ENCODE measurements at regions not wholly inside any gene's neighbourhood (a gene's known extent, or its start where the extent isn't known, plus 50 kb on each side); places are given as distances from the start of the nearest gene placed in this dataset.

- no peak overlapping the region for H3K4me2 ChIP-seq (ENCODE audit: control insufficient read depth, extremely low read depth, insufficient read depth, low read depth, low read length)
- no peaks in the 10 kb centered on the region for H3K9me1 ChIP-seq (ENCODE audit: control insufficient read depth, extremely low read depth, insufficient read depth, low read length)
- no peak for TF ChIP-seq EZH2 (IDR thresholded peaks at IDR 0.05; ENCODE audit: low read length)
- TF ChIP-seq CTCF (optimal IDR thresholded peaks at IDR 0.05 in 1 of 3, IDR thresholded peaks at IDR 0.05 in 1 of 3, conservative IDR thresholded peaks at IDR 0.05 in 1 of 3; ENCODE audit: extremely low read depth in 1 of 3, insufficient read depth in 2 of 3, low read length in 3 of 3), result no peak
- H3K36me3 ChIP-seq (ENCODE audit: control insufficient read depth in 2 of 2, extremely low read depth in 1 of 2, insufficient read depth in 2 of 2, low read length in 2 of 2), result no peaks in the 10 kb centered on the region
- FAIRE-seq, result no peak
- H4K20me1 ChIP-seq (ENCODE audit: control insufficient read depth, extremely low read depth, insufficient read depth, low read length), result no peaks in the 10 kb centered on the region
- no peaks in the 10 kb centered on the region for H3K79me2 ChIP-seq (ENCODE audit: control insufficient read depth, insufficient read depth, low read length)
- no peaks in the 10 kb centered on the region for H3K27me3 ChIP-seq (ENCODE audit: control insufficient read depth, extremely low read depth, insufficient read depth, low read length)
- no peak overlapping the region for H3K9ac ChIP-seq (ENCODE audit: control insufficient read depth, extremely low read depth, insufficient read depth, low read length)
- no peaks in the 10 kb centered on the region for H3K9me3 ChIP-seq (ENCODE audit: control insufficient read depth, low read depth, low read length)
- no peak overlapping the region for H3K4me3 ChIP-seq (ENCODE audit: control insufficient read depth in 2 of 3, extremely low read depth in 1 of 3, insufficient read depth in 2 of 3, low read depth in 1 of 3, low read length in 3 of 3)
- no peaks in the 10 kb centered on the region for H3K4me1 ChIP-seq (ENCODE audit: control insufficient read depth, extremely low read depth, insufficient read depth, low read length)
- H3K27ac ChIP-seq (ENCODE audit: control insufficient read depth, insufficient read depth, low read length), result no peak overlapping the region
- no peak overlapping the region for H2AFZ ChIP-seq (ENCODE audit: control insufficient read depth, low read length)
- dilution Hi-C loops (cut with MboI; ENCODE audit: extremely low pct_ligation_motif_present, low sequenced_read_pairs), result no loop called here
- DNase-seq (ENCODE audit: low read depth, low spot score), result no peak
Observed at GRCh38 chr6:93516441-93516840, 97.1 kb upstream of the EPHA7 start.

DNA sequence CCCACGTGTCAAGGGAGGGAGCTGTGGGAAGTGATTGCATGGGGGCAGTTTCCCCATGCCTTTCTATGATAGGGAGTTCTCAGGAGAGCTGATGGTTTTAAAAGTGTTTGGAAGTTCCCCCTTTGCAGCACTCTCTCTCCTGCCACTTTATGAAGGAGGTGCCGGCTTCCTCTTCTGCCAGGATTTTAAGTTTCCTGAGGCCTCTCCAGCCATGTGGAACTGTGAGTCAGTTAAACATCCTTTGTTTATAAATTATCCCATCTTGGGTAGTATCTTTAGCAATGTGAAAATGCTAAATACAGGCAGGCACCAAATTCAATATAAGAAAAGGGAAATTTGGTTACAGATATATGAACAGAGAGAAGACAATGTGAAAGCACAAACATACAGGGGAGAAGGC, 96.4 kb upstream of the EPHA7 start:
- H3K4me2 ChIP-seq (ENCODE audit: control insufficient read depth, extremely low read depth, insufficient read depth, low read depth, low read length), result no peak overlapping the region
- FAIRE-seq, result no peak
- H3K9ac ChIP-seq (ENCODE audit: control insufficient read depth, extremely low read depth, insufficient read depth, low read length), result no peak overlapping the region
- H3K9me1 ChIP-seq (ENCODE audit: control insufficient read depth, extremely low read depth, insufficient read depth, low read length), result no peaks in the 10 kb centered on the region
- no peaks in the 10 kb centered on the region for H3K79me2 ChIP-seq (ENCODE audit: control insufficient read depth, insufficient read depth, low read length)
- no peaks in the 10 kb centered on the region for H3K9me3 ChIP-seq (ENCODE audit: control insufficient read depth, low read depth, low read length)
- no peaks in the 10 kb centered on the region for H4K20me1 ChIP-seq (ENCODE audit: control insufficient read depth, extremely low read depth, insufficient read depth, low read length)
- no peak for TF ChIP-seq EZH2 (IDR thresholded peaks at IDR 0.05; ENCODE audit: low read length)
- no peak for TF ChIP-seq CTCF (optimal IDR thresholded peaks at IDR 0.05 in 1 of 3, IDR thresholded peaks at IDR 0.05 in 1 of 3, conservative IDR thresholded peaks at IDR 0.05 in 1 of 3; ENCODE audit: extremely low read depth in 1 of 3, insufficient read depth in 2 of 3, low read length in 3 of 3)
- no peak for DNase-seq (ENCODE audit: low read depth, low spot score)
- no peak overlapping the region for H3K27ac ChIP-seq (ENCODE audit: control insufficient read depth, insufficient read depth, low read length)
- H3K36me3 ChIP-seq (ENCODE audit: control insufficient read depth in 2 of 2, extremely low read depth in 1 of 2, insufficient read depth in 2 of 2, low read length in 2 of 2), result no peaks in the 10 kb centered on the region
- H3K4me3 ChIP-seq (ENCODE audit: control insufficient read depth in 2 of 3, extremely low read depth in 1 of 3, insufficient read depth in 2 of 3, low read depth in 1 of 3, low read length in 3 of 3), result no peak overlapping the region
- no peak overlapping the region for H2AFZ ChIP-seq (ENCODE audit: control insufficient read depth, low read length)
- no peaks in the 10 kb centered on the region for H3K27me3 ChIP-seq (ENCODE audit: control insufficient read depth, extremely low read depth, insufficient read depth, low read length)
- H3K4me1 ChIP-seq (ENCODE audit: control insufficient read depth, extremely low read depth, insufficient read depth, low read length), result no peaks in the 10 kb centered on the region
- dilution Hi-C loops (cut with MboI; ENCODE audit: extremely low pct_ligation_motif_present, low sequenced_read_pairs), result no loop called here
